HG02610 (cell line): ENCODE measurements at regions not wholly inside any gene's neighbourhood (a gene's known extent, or its start where the extent isn't known, plus 50 kb on each side); places are given as distances from the start of the nearest gene placed in this dataset.

ENCODE experiments used
- ATAC-seq: cut with Tn5 transposase; IDR thresholded peaks from one replicate; pipeline ENCODE4 v1.9.1; 2021; ENCODE audit warnings: mild to moderate bottlenecking, moderate library complexity; ENCODE audit not compliant: unreplicated experiment

GRCh38 chr18:68623342-68623741, 91.6 kb downstream of the TMX3 start:
- peak; percentile 66 for ATAC-seq

GRCh38 chr18:68611311-68611710, 103.6 kb downstream of the TMX3 start:
- no peak for ATAC-seq

- no peak for ATAC-seq
Observed at GRCh38 chr18:68608851-68609490, 105.9 kb downstream of the TMX3 start.

- no peak for ATAC-seq
Observed at GRCh38 chr18:68607852-68608251, 107.1 kb downstream of the TMX3 start.

GRCh38 chr18:68604256-68604655, 110.7 kb downstream of the TMX3 start:
- no peak for ATAC-seq

- no peak for ATAC-seq
Observed at GRCh38 chr18:68596016-68596415, 118.9 kb downstream of the TMX3 start.

- no peak for ATAC-seq
Observed at GRCh38 chr18:68588169-68588568, 126.7 kb downstream of the TMX3 start.

- ATAC-seq, result no peak
Observed at GRCh38 chr18:68583685-68584084, 131.2 kb downstream of the TMX3 start.

- ATAC-seq, result no peak
Observed at GRCh38 chr18:68574311-68574710, 140.6 kb downstream of the TMX3 start.

- no peak for ATAC-seq
Observed at GRCh38 chr18:68569936-68570335, 145.0 kb downstream of the TMX3 start.

- no peak for ATAC-seq
Observed at GRCh38 chr18:68568364-68569155, 146.3 kb downstream of the TMX3 start.

GRCh38 chr18:68566991-68567390, 147.9 kb downstream of the TMX3 start:
- ATAC-seq, result no peak

GRCh38 chr18:68564961-68565360, 149.9 kb downstream of the TMX3 start:
- ATAC-seq, result no peak

- ATAC-seq, result peak; percentile 71
Observed at GRCh38 chr18:68564351-68564750, 150.6 kb downstream of the TMX3 start.

- no peak for ATAC-seq
Observed at GRCh38 chr18:68560128-68560527, 154.8 kb downstream of the TMX3 start.

GRCh38 chr18:68557183-68557582, 157.7 kb downstream of the TMX3 start:
- no peak for ATAC-seq

GRCh38 chr18:68555879-68556301, 159.0 kb downstream of the TMX3 start:
- no peak for ATAC-seq

GRCh38 chr18:68548904-68549870, 165.7 kb downstream of the TMX3 start:
- no peak for ATAC-seq

- ATAC-seq, result no peak
Observed at GRCh38 chr18:68543344-68543743, 171.6 kb downstream of the TMX3 start.

- no peak for ATAC-seq
Observed at GRCh38 chr18:68542846-68543245, 172.1 kb downstream of the TMX3 start.

- no peak for ATAC-seq
Observed at GRCh38 chr18:68533641-68534040, 181.3 kb downstream of the TMX3 start.
